ENCODE measurements at regions not wholly inside any gene's neighbourhood (a gene's known extent, or its start where the extent isn't known, plus 50 kb on each side); places are given as distances from the start of the nearest gene placed in this dataset.

- TF ChIP-seq CTCF (IDR thresholded peaks at IDR 0.05; ENCODE audit: poor library complexity, severe bottlenecking) (no peak), EP300 (conservative IDR thresholded peaks at IDR 0.05; ENCODE audit: poor library complexity, severe bottlenecking) (no peak), REST (IDR thresholded peaks at IDR 0.05; ENCODE audit: borderline replicate concordance) (no peak), SMC3 (conservative IDR thresholded peaks at IDR 0.05; ENCODE audit: poor library complexity) (no peak), POLR2AphosphoS5 (IDR thresholded peaks at IDR 0.05) (no peak), EZH2 (IDR thresholded peaks at IDR 0.05; ENCODE audit: borderline replicate concordance, insufficient read depth, low read length, poor library complexity, severe bottlenecking) (no peak), MXI1 (conservative IDR thresholded peaks at IDR 0.05; ENCODE audit: poor library complexity, severe bottlenecking) (no peak)
Observed at GRCh38 chr6:96301781-96302180, 219.8 kb upstream of the UFL1 start.

Data from neural cell (in vitro differentiated cells).